ENCODE measurements at regions not wholly inside any gene's neighbourhood (a gene's known extent, or its start where the extent isn't known, plus 50 kb on each side); places are given as distances from the start of the nearest gene placed in this dataset.

DNA sequence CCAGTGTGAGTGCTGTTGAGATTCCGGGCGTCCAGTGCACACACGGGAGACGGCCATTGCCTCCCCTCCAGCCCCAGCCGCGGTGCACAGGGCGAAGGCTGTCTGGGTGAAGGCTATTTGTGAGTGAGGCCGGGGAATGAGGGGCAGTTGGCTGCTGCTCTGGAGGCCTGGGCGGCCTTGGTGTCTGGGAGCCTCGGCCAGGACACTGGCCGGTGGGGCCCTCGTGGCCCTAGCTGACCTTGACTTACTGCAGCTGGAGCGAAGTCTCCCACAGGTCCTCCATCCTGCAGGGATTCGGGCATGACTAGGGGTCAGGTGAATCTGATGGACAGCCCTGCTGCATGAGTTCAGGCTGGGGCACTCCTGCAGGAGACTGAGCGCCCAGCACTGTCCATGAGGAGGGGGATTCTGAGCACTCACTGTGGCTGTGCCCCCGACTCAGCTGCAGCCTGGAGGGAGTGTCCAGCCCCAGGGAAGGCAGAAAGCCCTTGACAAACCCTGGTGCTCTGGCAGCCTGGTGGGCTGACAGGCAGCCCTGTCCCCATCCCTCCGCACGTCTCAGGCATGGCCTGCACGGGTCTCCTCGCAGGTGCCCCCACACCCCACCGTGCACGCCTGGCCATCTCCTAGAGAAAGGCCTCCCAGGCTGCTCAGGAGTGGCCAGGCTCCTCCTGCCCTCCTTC, 52.7 kb upstream of the FAM20C start:
- Histone ChIP-seq H3K27me3 (replicated peaks in 1 of 2; ENCODE audit: control insufficient read depth in 2 of 2, extremely low read depth in 1 of 2, insufficient read depth in 2 of 2, low read length in 1 of 2) (peaks cover 0 to 37% of the 10 kb centered on the region in 2 experiments), H3K27ac (ENCODE audit: low read length) (no peak overlapping the region)
- peaks cover 14 to 20% of the 10 kb centered on the region in 2 donors for H3K27me3 Mint-ChIP-seq

DNA sequence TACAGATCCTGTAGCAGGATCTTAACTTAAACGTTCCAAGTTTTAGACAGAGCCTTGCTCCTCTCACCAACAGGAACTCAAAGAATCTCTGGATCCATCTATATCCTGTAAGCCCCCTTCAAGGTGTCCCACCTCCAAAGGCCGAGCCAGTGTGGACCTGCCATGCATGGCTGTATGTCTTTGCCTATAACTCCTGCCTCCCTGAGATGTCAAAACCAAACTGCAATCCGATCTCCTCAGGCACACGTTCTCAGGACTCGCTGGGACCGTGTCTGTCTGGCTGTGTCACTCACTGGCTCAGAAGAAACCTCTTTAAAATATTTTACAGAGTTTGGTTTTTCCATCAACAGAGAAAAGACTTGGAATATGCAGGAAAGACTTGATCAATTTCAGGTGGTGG, 51.4 kb upstream of the FAM20C start:
- H3K36me3 ChIP-seq (ENCODE audit: control insufficient read depth in 2 of 2, extremely low read depth in 1 of 2, insufficient read depth in 1 of 2, low read length in 1 of 2): no peaks in the 10 kb centered on the region
- DNase-seq: no peak

More for the DNA sequence above, 52.7 kb upstream of the FAM20C start:
- no peaks in the 10 kb centered on the region for H3K4me1 ChIP-seq (ENCODE audit: control insufficient read depth in 1 of 2, extremely low read depth in 1 of 2, insufficient read depth in 2 of 2, low read length in 2 of 2)
- Mint-ChIP-seq H3K9me3 (no peaks in the 10 kb centered on the region), H3K4me1 (peaks cover 0 to 1% (median 0%) of the 10 kb centered on the region in 3 donors), H3K4me3 (no peak overlapping the region), H3K27ac (no peak overlapping the region), H3K36me3 (no peaks in the 10 kb centered on the region)
- ChIA-PET POLR2A (no interaction called here), CTCF (no interaction called here)
- ATAC-seq (replicated peaks in 1 of 4) (no peak), DNase-seq (no peak)
- H3K36me3 ChIP-seq (ENCODE audit: control insufficient read depth in 2 of 2, extremely low read depth in 1 of 2, insufficient read depth in 1 of 2, low read length in 1 of 2): no peaks in the 10 kb centered on the region
- WGBS (ENCODE audit: insufficient coverage): 80% methylated on average over 20 of the region's 22 CpGs
- H3K4me3 ChIP-seq (ENCODE audit: control insufficient read depth in 1 of 2, extremely low read depth in 1 of 2, low read length in 1 of 2): no peak overlapping the region
- H3K9me3 ChIP-seq: no peaks in the 10 kb centered on the region

DNA sequence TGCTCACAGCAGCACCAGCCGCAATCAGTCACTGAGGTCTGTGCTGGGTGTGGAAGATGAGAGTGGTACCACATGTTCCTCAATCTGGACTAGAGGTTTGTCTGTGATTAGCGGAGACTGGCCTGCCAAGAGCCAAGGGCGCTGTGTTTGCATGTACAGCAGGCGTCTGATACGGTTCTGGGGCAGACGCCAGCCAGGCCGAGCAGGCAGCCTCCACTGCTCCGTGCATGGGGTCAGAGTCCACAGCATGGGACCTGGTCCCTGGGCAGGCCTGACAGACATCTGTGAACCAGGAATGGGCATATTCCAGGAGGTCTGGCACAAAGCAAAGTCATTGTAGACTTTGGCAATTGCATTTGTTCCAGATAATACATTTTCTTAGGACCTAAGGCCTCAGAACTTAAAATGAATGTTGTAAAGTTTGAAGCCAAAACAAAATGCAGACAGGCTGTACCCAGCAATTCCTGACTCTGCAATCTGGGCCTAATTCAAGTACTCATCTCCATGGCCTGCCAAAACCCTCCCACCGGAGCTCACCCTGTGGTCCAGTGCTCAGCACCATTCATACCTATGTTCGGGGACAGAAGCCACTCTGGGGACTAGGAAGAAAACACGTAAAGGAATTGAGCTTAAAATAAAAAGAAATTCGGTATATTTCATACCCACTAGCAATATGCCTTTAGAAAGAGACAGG, 50.0 kb upstream of the FAM20C start:
- ATAC-seq (replicated peaks in 1 of 4) (no peak), DNase-seq (no peak)
- Histone ChIP-seq H3K4me3 (ENCODE audit: control insufficient read depth in 1 of 2, extremely low read depth in 1 of 2, low read length in 1 of 2) (no peak overlapping the region), H3K27me3 (replicated peaks in 1 of 2; ENCODE audit: control insufficient read depth in 2 of 2, extremely low read depth in 1 of 2, insufficient read depth in 2 of 2, low read length in 1 of 2) (peaks cover 0 to 30% of the 10 kb centered on the region in 2 experiments), H3K27ac (ENCODE audit: low read length) (no peak overlapping the region), H3K9me3 (no peaks in the 10 kb centered on the region), H3K36me3 (ENCODE audit: control insufficient read depth in 2 of 2, extremely low read depth in 1 of 2, insufficient read depth in 1 of 2, low read length in 1 of 2) (no peaks in the 10 kb centered on the region), H3K4me1 (ENCODE audit: control insufficient read depth in 1 of 2, extremely low read depth in 1 of 2, insufficient read depth in 2 of 2, low read length in 2 of 2) (no peaks in the 10 kb centered on the region)
- POLR2A ChIA-PET: no interaction called here
- no peaks in the 10 kb centered on the region for H3K9me3 Mint-ChIP-seq
- H3K36me3 Mint-ChIP-seq: peaks cover 7% of the 10 kb centered on the region
- CTCF ChIA-PET: no interaction called here
- H3K27ac Mint-ChIP-seq: no peak overlapping the region
- H3K4me1 Mint-ChIP-seq: peaks cover 0 to 1% (median 0%) of the 10 kb centered on the region in 3 donors
- H3K27me3 Mint-ChIP-seq: peaks cover 3 to 18% of the 10 kb centered on the region in 2 donors
- WGBS (ENCODE audit: insufficient coverage): 95% methylated on average over 10 of the region's 12 CpGs
- H3K4me3 Mint-ChIP-seq: no peak overlapping the region

More for the DNA sequence above, 51.4 kb upstream of the FAM20C start:
- H3K9me3 ChIP-seq: no peaks in the 10 kb centered on the region
- no peak for ATAC-seq (replicated peaks in 1 of 4)
- H3K27me3 ChIP-seq (replicated peaks in 1 of 2; ENCODE audit: control insufficient read depth in 2 of 2, extremely low read depth in 1 of 2, insufficient read depth in 2 of 2, low read length in 1 of 2): peaks cover 0 to 30% of the 10 kb centered on the region in 2 experiments
- no peaks in the 10 kb centered on the region for H3K4me1 ChIP-seq (ENCODE audit: control insufficient read depth in 1 of 2, extremely low read depth in 1 of 2, insufficient read depth in 2 of 2, low read length in 2 of 2)
- H3K27ac ChIP-seq (ENCODE audit: low read length): no peak overlapping the region
- H3K4me3 ChIP-seq (ENCODE audit: control insufficient read depth in 1 of 2, extremely low read depth in 1 of 2, low read length in 1 of 2): no peak overlapping the region
- 50% methylated on average over 1 of the region's 6 CpGs for WGBS (ENCODE audit: insufficient coverage)
- Mint-ChIP-seq H3K9me3 (no peaks in the 10 kb centered on the region), H3K4me3 (no peak overlapping the region), H3K27ac (no peak overlapping the region), H3K4me1 (peaks cover 0 to 1% (median 0%) of the 10 kb centered on the region in 3 donors), H3K36me3 (no peaks in the 10 kb centered on the region), H3K27me3 (peaks cover 11 to 18% of the 10 kb centered on the region in 2 donors)
- ChIA-PET CTCF (no interaction called here), POLR2A (no interaction called here)

Data from T-cell (primary cell).